NCI-H1105 treated with DMSO at 0.1 percent for 48 hours (cell line): ENCODE measurements at regions not wholly inside any gene's neighbourhood (a gene's known extent, or its start where the extent isn't known, plus 50 kb on each side); places are given as distances from the start of the nearest gene placed in this dataset.

ENCODE experiments used
- DNase-seq: peaks from one replicate; lab custom pipeline; 2025; lab: John Stamatoyannopoulos, UW

GRCh38 chr2:18829976-18830375 is 240.6 kb upstream of the NT5C1B start:
- DNase-seq: no peak

DNA sequence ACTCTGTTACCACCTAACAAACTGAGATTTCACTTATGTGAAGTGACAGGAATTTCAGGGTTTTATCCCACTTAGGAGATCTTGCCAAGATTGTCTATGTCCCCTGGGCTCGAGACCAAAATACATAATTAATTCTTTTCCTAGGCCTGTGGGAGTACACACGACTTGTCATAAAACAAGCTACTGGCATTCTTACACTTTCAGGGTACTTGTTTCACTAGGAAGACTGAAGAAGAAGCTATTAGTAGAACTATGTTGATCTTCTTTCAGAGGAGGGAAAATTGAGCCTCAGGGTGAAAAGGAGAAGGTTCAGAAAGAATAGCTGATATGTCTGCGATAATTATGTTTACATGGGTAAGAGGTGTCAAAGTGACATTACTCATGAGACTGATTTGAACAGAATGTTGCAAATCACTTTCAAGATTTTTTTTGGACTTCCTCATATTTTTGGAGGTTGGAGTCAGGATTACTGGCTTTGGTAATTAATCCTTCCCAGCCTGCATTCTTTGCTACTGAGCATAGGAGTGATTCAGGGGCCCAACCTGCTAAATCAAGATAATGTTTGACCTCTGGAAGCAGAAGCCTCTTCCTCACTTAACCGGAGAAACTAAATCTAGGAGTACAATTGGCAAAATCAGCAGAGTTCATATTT is 240.0 kb upstream of the NT5C1B start:
- no peak for DNase-seq

GRCh38 chr2:18828296-18828695 is 238.9 kb upstream of the NT5C1B start:
- no peak for DNase-seq

DNA sequence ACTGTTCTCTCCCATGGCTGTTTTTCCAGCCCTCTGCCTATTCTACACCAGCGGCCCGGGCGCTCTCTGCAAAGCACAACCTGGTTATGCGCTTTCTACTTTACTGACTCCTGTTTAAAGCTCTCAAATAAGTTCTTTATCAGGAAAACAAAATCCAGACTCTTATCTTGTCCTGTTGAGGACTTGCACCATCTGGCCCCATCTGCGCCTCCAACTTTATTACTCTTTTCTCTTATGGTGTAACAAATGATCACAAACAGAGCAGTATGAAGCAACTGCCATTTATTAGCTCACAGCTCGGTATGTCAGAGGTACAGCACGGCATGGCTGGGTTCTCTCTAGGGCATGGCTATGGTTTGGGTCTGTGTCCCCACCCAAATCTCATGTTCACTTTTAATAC is 236.5 kb upstream of the NT5C1B start:
- no peak for DNase-seq

DNA sequence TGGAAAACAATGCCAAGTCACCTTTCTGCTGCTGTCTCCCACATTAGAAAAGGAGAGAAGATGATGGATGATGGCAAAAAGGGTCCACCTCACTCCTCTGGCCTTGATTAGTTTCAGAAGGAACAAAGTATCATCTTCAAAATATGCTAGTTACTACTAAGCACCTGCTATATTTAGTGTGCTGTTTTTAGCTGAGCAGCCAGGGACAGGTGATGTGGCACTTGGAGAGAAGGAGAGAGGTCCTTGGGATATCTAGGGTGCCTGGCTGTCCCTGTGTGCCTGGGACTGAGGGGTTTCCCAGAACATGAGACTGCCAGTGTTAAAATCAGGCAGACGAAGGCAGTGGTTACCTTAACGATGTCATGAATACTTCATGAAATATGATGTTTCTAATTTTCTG is 235.5 kb upstream of the NT5C1B start:
- DNase-seq: no peak

DNA sequence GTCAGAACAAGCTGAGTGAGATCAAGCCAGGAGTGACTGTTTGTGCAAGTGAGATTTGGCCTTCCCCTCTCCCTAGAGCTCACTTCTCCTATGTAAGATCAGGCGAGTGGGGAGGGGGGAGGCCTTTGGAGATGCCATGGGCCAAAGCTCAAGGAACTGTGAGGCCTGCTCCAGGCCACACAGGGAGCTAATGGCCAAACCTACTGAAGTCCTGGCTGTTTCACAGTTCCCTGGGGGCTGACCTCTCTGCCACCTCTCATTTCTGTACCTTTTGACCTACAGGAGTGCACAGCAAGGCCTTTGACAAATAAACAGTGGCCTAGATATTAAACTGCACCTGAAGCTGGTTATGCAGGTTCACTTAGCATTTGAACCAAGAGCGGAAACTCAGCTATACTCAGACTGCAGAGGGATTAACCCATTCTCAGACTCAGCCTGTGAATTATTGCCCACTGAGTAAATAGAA is 235.0 kb upstream of the NT5C1B start:
- no peak for DNase-seq

- no peak for DNase-seq
These were observed 232.1 kb upstream of the NT5C1B start for GRCh38 chr2:18821431-18821830.

DNA sequence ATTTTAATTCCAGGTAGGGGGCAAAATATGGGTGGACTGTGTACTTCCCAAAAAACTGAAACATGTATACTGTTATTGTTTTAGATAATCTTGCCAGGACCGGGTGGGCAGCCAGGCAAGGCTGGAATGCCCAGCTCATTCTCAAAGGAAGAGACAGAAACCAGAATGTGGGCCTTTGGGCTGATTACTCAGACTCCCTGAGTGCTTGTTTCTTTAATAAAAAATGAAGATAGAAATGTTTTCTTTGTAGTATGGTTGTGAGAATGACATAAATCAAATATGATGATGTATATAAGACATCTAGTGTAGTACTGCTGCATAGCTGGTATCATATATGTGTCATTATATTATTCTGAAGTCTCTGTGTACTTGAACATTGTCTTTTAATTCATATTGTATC is 231.6 kb upstream of the NT5C1B start:
- DNase-seq: no peak

DNA sequence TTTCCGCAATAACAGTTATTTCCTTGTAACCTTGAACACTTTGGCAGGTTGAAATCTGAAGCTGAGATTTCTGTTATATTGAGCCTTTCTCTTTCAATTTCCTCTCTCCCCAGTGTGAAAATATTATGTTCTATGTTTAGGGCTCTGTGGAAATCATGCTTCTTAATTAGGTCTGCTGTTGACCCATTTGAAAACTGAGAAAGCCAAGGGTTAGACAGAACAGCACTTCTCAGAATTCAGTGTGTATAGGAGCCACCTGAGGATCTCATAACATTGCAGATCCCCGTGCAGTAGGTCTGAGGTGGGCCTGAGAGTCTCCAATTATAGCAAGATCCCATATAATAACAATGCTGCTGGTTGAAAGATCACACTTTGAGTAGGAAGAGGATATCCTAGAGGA is 230.2 kb upstream of the NT5C1B start:
- DNase-seq: no peak

DNA sequence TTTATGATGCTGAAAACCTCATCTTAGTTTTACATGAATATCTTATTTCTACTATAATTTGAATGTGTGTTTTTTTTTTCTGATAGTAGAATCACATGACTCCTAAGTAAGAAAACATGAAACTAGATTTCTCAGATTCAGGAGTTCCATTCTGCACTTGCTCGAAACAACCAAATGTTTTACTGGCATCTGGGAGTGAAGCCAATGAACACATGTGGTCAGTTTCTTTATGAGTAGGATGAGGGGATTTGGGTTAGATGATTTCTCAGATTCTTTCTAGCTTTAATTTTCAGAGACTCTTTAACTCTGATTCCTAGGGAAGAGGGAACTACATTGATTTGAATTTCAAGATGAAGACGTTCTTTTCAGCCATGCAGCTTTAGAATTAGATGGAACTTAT is 225.0 kb upstream of the NT5C1B start:
- no peak for DNase-seq

DNA sequence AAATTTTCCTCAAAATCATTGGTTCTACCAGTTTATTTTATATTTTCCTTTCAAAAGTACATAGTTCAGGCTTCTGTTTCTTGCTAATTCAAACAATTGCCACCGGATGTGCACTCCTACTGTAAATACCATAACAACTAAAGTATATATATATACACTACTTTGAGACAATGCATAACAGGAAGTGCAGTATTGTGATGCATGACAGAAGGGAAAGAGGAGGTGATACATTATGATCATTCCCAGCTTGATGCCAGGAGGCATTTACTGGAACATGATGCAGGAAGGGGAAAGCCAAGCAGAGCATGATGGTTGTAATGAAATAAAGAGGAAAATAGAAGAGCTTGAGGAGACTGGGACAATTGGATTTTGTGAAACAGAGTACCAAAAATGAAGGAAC is 215.2 kb upstream of the NT5C1B start:
- no peak for DNase-seq

GRCh38 chr2:18803141-18803939 is 214.0 kb upstream of the NT5C1B start:
- no peak for DNase-seq

DNA sequence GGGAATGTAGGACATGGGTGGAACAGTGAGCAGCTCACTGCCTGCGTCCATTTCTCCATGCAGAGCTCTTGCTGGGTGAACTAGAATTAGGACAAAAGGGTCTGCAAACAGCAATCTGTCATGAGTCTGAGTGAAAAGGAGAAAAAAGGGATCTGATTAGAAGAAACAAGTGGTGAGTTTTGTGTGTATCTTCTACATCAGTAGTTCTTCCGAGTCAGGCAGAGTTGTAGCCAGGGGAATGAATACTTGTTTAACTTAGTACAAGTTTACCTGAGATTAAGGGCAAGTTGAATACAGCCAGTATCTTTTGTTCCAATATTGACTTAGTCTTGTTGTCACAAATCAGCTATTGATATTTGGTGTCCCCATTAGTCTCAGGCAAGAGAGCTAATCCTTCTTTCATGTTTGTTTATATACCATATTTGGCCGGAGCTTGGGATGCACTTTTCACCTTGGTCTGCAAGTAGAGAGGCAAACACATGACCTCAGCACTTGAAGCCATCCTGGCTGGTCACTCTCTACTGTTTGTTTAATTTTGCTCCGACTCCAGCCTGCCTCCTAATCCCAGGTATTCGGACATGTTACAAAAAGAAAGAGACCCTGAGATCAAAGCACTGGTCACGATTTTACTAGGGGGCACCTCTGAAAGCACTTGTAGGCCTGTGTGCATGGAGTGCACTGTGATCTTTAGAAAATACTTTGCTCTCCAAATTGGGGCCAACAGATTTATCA is 211.0 kb upstream of the NT5C1B start:
- DNase-seq: no peak

GRCh38 chr2:18799397-18799796 is 210.0 kb upstream of the NT5C1B start:
- no peak for DNase-seq

GRCh38 chr2:18797133-18797845 is 207.9 kb upstream of the NT5C1B start:
- DNase-seq: no peak

DNA sequence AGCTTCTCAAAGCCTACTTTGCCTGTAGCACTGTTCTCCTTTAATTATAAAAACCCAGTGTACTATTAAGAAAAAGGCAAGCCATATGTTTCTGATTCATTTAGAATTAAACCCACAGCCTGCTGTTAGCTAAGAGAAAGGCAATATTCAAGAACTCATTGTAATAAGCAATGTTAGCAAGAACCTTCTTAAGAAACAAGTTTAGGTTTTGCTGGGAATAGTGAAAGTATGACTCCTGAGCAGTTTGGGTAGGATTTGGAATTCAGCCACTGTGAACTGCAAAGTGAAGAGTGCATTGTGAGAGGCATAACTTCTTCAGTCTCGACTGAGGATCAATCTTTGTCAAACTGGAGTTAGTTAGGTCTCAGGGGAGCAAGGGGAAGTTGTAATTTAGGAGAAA is 206.5 kb upstream of the NT5C1B start:
- no peak for DNase-seq

- DNase-seq: no peak
These were observed 203.3 kb upstream of the NT5C1B start for GRCh38 chr2:18792684-18793083.

GRCh38 chr2:18792226-18792629 is 202.9 kb upstream of the NT5C1B start:
- no peak for DNase-seq

GRCh38 chr2:18791172-18791797 is 201.9 kb upstream of the NT5C1B start:
- no peak for DNase-seq

DNA sequence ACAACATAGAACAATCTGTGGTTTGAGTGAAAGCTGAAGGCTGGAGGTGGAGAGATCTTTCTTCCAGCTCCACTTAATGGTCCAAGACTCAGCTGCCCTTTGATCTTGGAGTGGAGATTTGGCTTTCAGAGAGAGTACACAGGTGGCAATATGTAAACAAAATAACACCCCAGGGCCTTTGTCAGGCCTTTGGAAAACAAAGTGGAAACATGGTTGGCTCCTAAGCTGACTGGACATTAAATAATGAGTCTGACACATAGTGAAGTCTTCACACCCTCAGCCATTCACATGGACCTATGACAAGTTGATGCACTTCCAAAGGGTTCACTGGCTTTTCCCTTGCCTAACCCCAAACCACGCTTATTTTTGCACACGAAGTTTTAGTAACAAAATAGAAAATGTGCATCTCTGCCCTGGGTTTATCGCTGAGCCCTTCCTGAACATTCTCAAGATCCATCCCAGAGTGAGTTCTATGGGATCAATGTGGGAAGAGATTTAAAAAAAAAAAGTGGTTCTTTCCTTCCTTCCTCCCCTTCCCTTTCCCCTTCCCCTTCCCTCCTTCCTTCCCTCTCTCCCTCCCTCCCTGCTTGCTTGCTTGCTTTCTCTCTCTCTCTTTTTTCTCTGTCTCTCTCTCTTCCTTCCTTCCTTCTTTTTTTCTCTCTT is 201.3 kb upstream of the NT5C1B start:
- no peak for DNase-seq

- peak; percentile 1 for DNase-seq
These were observed 199.2 kb upstream of the NT5C1B start for GRCh38 chr2:18788592-18788991.
